B cell (primary cell): ENCODE measurements at regions not wholly inside any gene's neighbourhood (a gene's known extent, or its start where the extent isn't known, plus 50 kb on each side); places are given as distances from the start of the nearest gene placed in this dataset.

Experiments
- CTCF ChIP-seq: fragments of 200-600 bp; IDR thresholded peaks from one replicate; pipeline ENCODE4 v1.8.0; 2022; ENCODE audit warnings: antibody characterized with exemption, mild to moderate bottlenecking
- EZH2 ChIP-seq: IDR thresholded peaks from 2 replicates; pipeline ENCODE4 v1.6.1; 2012; ENCODE audit warnings: borderline replicate concordance, low read depth, mild to moderate bottlenecking, moderate library complexity, low read length; ENCODE audit not compliant: insufficient read depth, poor library complexity, severe bottlenecking

GRCh38 chr3:117314441-117315150, 605.0 kb downstream of the TUSC7 start:
- no peak for TF ChIP-seq CTCF
- no peak for TF ChIP-seq EZH2
